Aorta (tissue), 5 donors: ENCODE measurements at regions not wholly inside any gene's neighbourhood (a gene's known extent, or its start where the extent isn't known, plus 50 kb on each side); places are given as distances from the start of the nearest gene placed in this dataset.

Experiments
- ATAC-seq: fragments of 200-7000 bp; cut with Tn5 transposase; one replicate; pipeline ENCODE4 v1.9.1; 2022; ENCODE audit warnings: moderate library complexity; ENCODE audit not compliant: low FRiP score
- DNase-seq, 2 donors: peaks; one replicate each; pipeline ENCODE4 v3.0.0-alpha.2; 2020
- H3K27ac ChIP-seq, 2 donors: one replicate each; pipeline ENCODE4 v1.5.1; 2013; ENCODE audit warnings: low read length in 2 of 2, mild to moderate bottlenecking in 2 of 2, moderate library complexity in 2 of 2, control low read depth in 1 of 2, inconsistent platforms in 1 of 2, low read depth in 1 of 2
- H3K27me3 ChIP-seq, 2 donors: one replicate each; pipeline ENCODE4 v1.6.1; 2013; ENCODE audit warnings: control low read depth in 1 of 2, low read length in 1 of 2, mild to moderate bottlenecking in 1 of 2, moderate library complexity in 1 of 2; ENCODE audit not compliant: insufficient read depth in 2 of 2, control insufficient read depth in 1 of 2
- H3K36me3 ChIP-seq, 2 donors: one replicate each; pipeline ENCODE4 v1.6.1; 2013; ENCODE audit warnings: control low read depth in 1 of 2, low read length in 1 of 2, mild to moderate bottlenecking in 1 of 2; ENCODE audit not compliant: insufficient read depth in 2 of 2, control insufficient read depth in 1 of 2
- H3K4me1 ChIP-seq, 2 donors: one replicate each; pipeline ENCODE4 v1.6.1; 2013; ENCODE audit warnings: low read length in 2 of 2, control low read depth in 1 of 2, mild to moderate bottlenecking in 1 of 2, moderate library complexity in 1 of 2; ENCODE audit not compliant: insufficient read depth in 2 of 2, control insufficient read depth in 1 of 2
- H3K4me3 ChIP-seq, 2 donors: one replicate each; pipeline ENCODE4 v1.5.1; 2013; ENCODE audit warnings: low read length in 2 of 2, control low read depth in 1 of 2, mild to moderate bottlenecking in 1 of 2
- H3K9me3 ChIP-seq: one replicate; pipeline ENCODE4 v1.6.1; 2013; ENCODE audit warnings: mild to moderate bottlenecking, low read length; ENCODE audit not compliant: control insufficient read depth
- WGBS, 2 donors: extraction: QIAGEN DNeasy Blood & Tissue Kit; methylation state at CpG; one replicate each; pipeline ENCODE4 v1.1.7; 2013; 5-methylcytosine and 5-hydroxymethylcytosine counted together
- intact Hi-C, 2 donors: fragments of 100-400 bp; cut with DNase I; formaldehyde crosslinking; loops; one replicate each; pipeline versions ENCODE4 v1.14.2 to v1.15.0; 2022
- donor health status: healthy with polysubstance abuse.
- donor health status: Bipolar disorder and iron deficiency.
- donor health status: DM: no; HTN: no; CAD: no.
- donor health status: DM: no; HTN: no; CAD: no.
- donor health status: DM: yes; HTN: yes; CAD: no.

DNA sequence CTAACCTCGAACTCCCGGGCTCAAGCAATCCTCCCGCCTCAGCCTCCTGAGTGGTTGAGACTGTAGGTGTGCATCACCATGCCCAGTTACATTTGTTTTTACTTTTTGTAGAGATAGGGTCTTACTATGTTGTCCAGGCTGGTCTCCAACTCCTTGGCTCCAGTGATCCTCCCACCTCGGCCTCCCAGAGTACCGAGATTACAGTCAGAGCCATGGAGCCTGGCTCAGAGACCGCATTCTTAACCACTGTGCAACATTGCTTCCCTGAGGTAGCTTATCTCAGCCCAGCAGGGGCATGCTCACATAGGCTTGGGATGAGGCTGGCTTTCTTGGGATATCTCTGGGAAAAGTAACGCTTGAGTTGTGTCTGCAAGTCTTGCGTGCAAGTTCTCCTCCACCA is 99.7 kb downstream of the SPRY4 start:
- Histone ChIP-seq H3K9me3 (no peaks in the 10 kb centered on the region), H3K27me3 (no peaks in the 10 kb centered on the region), H3K27ac (no peak overlapping the region), H3K4me3 (no peak overlapping the region), H3K4me1 (no peaks in the 10 kb centered on the region), H3K36me3 (no peaks in the 10 kb centered on the region)
- ATAC-seq (no peak), DNase-seq (no peak)
- intact Hi-C loops: no loop called here
- 94 to 95% methylated on average over 8 of the region's 8 CpGs for WGBS, 2 donors

- no peaks in the 10 kb centered on the region for H3K27me3 ChIP-seq
- DNase-seq (no peak), ATAC-seq (no peak)
- no peaks in the 10 kb centered on the region for H3K4me1 ChIP-seq
- no peaks in the 10 kb centered on the region for H3K9me3 ChIP-seq
- no peak overlapping the region for H3K27ac ChIP-seq
- intact Hi-C loops: no loop called here
- H3K36me3 ChIP-seq: no peaks in the 10 kb centered on the region
- 92 to 93% methylated on average over 12 of the region's 12 CpGs for WGBS, 2 donors
- H3K4me3 ChIP-seq: no peak overlapping the region
Observed at GRCh38 chr5:142222866-142223558, 101.8 kb downstream of the SPRY4 start.

GRCh38 chr5:142222225-142222865 is 102.5 kb downstream of the SPRY4 start:
- H3K27ac ChIP-seq: no peak overlapping the region
- H3K27me3 ChIP-seq: no peaks in the 10 kb centered on the region
- no peaks in the 10 kb centered on the region for H3K9me3 ChIP-seq
- no peaks in the 10 kb centered on the region for H3K36me3 ChIP-seq
- intact Hi-C loops: no loop called here
- 93 to 96% methylated on average over 14 of the region's 14 CpGs for WGBS, 2 donors
- DNase-seq (no peak), ATAC-seq (no peak)
- no peaks in the 10 kb centered on the region for H3K4me1 ChIP-seq
- no peak overlapping the region for H3K4me3 ChIP-seq

DNA sequence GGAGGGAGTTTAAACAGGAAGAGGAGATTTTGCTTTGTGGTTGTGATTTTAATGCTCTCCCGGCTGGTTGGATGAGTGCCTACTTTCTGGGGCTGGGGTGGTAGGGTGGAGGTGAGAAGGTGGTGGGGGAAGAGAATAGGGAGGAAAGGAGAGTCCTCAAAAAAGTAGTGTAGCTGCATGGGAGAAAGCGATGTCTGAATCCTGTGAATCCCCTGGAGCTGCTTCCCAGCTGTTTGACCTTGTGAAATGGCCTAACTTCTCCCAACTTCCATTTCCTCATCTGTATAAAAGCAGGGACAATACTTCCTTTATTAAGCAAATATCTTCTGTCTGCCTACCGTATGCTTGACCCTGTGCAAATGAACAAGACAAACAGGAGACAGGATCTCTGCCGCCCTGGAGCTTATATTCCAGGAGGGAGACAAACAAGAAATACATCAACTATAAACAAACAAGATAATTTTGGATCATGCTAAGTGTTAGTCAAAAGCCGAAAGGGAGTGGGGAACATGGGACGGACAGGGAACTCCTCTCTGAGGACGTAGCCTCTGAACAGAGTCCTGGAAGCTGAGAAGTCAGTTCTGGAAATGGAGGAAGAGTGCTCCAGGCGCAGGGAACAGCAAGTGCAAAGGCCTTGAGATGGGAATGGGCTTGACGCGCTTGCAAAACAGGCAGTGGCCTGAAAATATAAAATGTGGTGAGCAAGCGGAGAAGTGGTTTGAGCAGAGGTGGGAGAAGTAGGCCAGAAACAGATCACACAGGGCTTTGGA is 103.5 kb downstream of the SPRY4 start:
- Histone ChIP-seq H3K27me3 (no peaks in the 10 kb centered on the region), H3K27ac (no peak overlapping the region), H3K9me3 (no peaks in the 10 kb centered on the region), H3K36me3 (no peaks in the 10 kb centered on the region), H3K4me1 (peaks cover 4 to 8% of the 10 kb centered on the region in 2 donors), H3K4me3 (no peak overlapping the region)
- WGBS, 2 donors: 90 to 94% methylated on average over 11 of the region's 11 CpGs
- ATAC-seq: no peak
- intact Hi-C loops: no loop called here
- DNase-seq: no peak

GRCh38 chr5:142219146-142219545 is 105.7 kb downstream of the SPRY4 start:
- intact Hi-C loops: no loop called here
- DNase-seq (no peak), ATAC-seq (no peak)
- 95 to 96% methylated on average over 7 of the region's 7 CpGs for WGBS, 2 donors
- Histone ChIP-seq H3K9me3 (no peaks in the 10 kb centered on the region), H3K36me3 (no peaks in the 10 kb centered on the region), H3K4me1 (peaks cover 4 to 8% of the 10 kb centered on the region in 2 donors), H3K27me3 (no peaks in the 10 kb centered on the region), H3K27ac (no peak overlapping the region), H3K4me3 (no peak overlapping the region)

- H3K4me1 ChIP-seq: peaks cover 4 to 8% of the 10 kb centered on the region in 2 donors
- WGBS, 2 donors: 90% methylated on average over 3 of the region's 3 CpGs
- H3K9me3 ChIP-seq: no peaks in the 10 kb centered on the region
- no peak overlapping the region for H3K4me3 ChIP-seq
- intact Hi-C loops: loop anchor here in 1 of 2 donors (1.0 to 2.0 kb wide), 3 partner anchors 24 to 326 kb away; no protein-coding TSS in a partner anchor
- H3K36me3 ChIP-seq: no peaks in the 10 kb centered on the region
- ATAC-seq: no peak
- H3K27ac ChIP-seq: peak overlapping the region in 1 of 2 donors; percentile 87
- no peaks in the 10 kb centered on the region for H3K27me3 ChIP-seq
- no peak for DNase-seq
Observed at GRCh38 chr5:142216931-142217330, 107.9 kb downstream of the SPRY4 start.

DNA sequence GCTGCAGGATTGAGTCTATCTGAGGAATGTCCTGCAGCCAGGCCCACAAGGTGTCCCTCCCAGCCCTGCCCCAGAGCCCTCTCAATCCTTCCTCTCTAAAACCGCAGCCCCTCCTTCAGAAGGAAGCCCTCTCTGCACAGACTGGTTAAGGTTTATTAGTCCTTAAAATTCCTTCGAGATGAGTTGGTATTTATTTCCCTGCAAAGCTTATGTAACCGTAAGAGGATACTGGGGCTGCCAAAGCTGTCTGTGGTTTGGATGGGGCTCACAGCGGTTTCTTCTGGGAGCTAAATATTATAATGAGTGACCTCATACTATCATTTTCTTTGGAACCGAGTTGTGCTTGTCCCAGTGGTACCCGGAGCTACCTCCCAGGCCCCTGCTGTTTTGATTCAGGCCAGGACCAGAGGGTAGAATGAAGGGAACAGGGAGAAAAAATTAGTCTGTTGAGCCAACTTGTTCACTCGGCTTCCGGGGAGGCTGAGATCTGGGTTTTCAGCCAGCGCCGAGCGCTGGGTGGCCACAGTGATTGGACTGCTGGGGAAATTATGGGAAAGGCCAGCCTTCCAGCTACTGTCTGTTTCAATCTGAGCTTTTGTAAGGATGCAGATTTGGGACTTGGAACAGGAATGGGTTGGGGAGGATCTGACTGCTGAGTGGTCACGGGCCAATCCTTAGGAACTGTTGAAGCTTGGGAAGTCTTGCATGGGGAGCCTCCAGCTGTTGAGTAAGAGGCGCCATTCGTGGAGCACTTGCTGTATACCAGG is 107.5 kb downstream of the NDFIP1 start:
- Histone ChIP-seq H3K9me3 (no peaks in the 10 kb centered on the region), H3K4me1 (peaks cover 4 to 8% of the 10 kb centered on the region in 2 donors), H3K27me3 (no peaks in the 10 kb centered on the region), H3K4me3 (no peak overlapping the region), H3K36me3 (no peaks in the 10 kb centered on the region), H3K27ac (peak overlapping the region; percentile 50 to 87)
- ATAC-seq (peak; percentile 91), DNase-seq (peak; percentile 88 to 89)
- 5% methylated on average over 14 of the region's 14 CpGs for WGBS, 2 donors
- intact Hi-C loops: loop anchor here in 1 of 2 donors (1.0 to 2.0 kb wide), 3 partner anchors 23 to 327 kb away; no protein-coding TSS in a partner anchor

DNA sequence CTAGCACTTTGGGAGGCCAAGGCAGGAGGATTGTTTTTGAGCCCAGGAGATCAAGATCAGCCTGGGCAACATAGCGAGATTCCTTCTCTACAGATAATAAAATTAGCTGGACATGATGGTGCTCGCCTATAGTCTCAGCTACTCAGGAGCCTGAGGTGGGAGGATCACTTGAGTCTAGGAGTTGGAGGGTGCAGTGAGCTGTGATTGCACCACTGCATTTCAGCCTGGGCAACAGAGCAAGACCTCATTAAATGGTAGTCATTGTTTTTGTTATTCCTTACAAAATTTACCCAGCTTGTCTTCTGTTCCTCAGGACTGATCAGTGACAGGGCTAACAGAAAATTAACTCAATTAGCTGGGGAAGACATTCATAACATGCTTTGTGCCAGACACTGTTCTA is 104.5 kb downstream of the NDFIP1 start:
- ATAC-seq: no peak
- 97 to 98% methylated on average over 2 of the region's 2 CpGs for WGBS, 2 donors
- peaks cover 4 to 8% of the 10 kb centered on the region in 2 donors for H3K4me1 ChIP-seq
- no peak for DNase-seq
- H3K27ac ChIP-seq: no peak overlapping the region
- no peak overlapping the region for H3K4me3 ChIP-seq
- H3K36me3 ChIP-seq: no peaks in the 10 kb centered on the region
- H3K9me3 ChIP-seq: no peaks in the 10 kb centered on the region
- intact Hi-C loops: no loop called here
- no peaks in the 10 kb centered on the region for H3K27me3 ChIP-seq
